ENCODE measurements at regions not wholly inside any gene's neighbourhood (a gene's known extent, or its start where the extent isn't known, plus 50 kb on each side); places are given as distances from the start of the nearest gene placed in this dataset.

DNA sequence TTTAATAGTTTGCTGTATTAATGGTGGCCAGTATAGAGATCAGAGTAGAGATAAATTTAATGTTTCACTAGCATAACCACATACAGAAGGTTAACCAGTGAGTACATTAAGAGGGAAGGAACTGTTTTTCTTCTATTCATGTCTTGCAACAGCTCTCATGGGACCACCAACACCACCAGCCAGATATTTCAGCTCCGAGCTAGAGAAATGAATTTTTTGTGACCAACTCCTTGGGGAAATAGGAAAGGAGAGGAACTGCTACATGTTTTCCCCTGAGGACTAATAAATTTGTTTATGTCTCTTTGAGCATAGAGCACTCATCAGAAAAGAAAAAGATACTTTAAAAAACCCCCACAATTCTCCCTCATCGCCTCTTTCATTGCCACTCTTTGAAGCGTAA lies 247.5 kb downstream of the MBNL1 start:
- no peak for TF ChIP-seq POLR2A (IDR thresholded peaks at IDR 0.05)
- TF ChIP-seq, protein P1, sequence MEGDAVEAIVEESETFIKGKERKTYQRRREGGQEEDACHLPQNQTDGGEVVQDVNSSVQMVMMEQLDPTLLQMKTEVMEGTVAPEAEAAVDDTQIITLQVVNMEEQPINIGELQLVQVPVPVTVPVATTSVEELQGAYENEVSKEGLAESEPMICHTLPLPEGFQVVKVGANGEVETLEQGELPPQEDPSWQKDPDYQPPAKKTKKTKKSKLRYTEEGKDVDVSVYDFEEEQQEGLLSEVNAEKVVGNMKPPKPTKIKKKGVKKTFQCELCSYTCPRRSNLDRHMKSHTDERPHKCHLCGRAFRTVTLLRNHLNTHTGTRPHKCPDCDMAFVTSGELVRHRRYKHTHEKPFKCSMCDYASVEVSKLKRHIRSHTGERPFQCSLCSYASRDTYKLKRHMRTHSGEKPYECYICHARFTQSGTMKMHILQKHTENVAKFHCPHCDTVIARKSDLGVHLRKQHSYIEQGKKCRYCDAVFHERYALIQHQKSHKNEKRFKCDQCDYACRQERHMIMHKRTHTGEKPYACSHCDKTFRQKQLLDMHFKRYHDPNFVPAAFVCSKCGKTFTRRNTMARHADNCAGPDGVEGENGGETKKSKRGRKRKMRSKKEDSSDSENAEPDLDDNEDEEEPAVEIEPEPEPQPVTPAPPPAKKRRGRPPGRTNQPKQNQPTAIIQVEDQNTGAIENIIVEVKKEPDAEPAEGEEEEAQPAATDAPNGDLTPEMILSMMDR (IDR thresholded peaks at IDR 0.05) = no peak

Data from body of pancreas (tissue), 4 donors.